NCI-H146 treated with DMSO at 0.1 percent for 48 hours (cell line): ENCODE measurements at regions not wholly inside any gene's neighbourhood (a gene's known extent, or its start where the extent isn't known, plus 50 kb on each side); places are given as distances from the start of the nearest gene placed in this dataset.

Source experiments
- DNase-seq: peaks from one replicate; lab custom pipeline; 2025; ENCODE audit not compliant: unreplicated experiment; lab: John Stamatoyannopoulos, UW

GRCh38 chr6:88386167-88386566 is 220.0 kb upstream of the CNR1 start:
- DNase-seq: no peak

- DNase-seq: no peak
Measured at GRCh38 chr6:88383183-88383582, 217.0 kb upstream of the CNR1 start.

- no peak for DNase-seq
Measured at GRCh38 chr6:88381289-88381642, 215.1 kb upstream of the CNR1 start.

- DNase-seq: no peak
Measured at GRCh38 chr6:88380618-88381288, 214.6 kb upstream of the CNR1 start.

- DNase-seq: no peak
Measured at GRCh38 chr6:88380083-88380482, 213.9 kb upstream of the CNR1 start.

- DNase-seq: no peak
Measured at GRCh38 chr6:88378639-88379038, 212.5 kb upstream of the CNR1 start.

- no peak for DNase-seq
Measured at GRCh38 chr6:88377976-88378568, 211.9 kb upstream of the CNR1 start.

GRCh38 chr6:88376768-88377387 is 210.7 kb upstream of the CNR1 start:
- DNase-seq: no peak

GRCh38 chr6:88376197-88376596 is 210.1 kb upstream of the CNR1 start:
- DNase-seq: no peak

- peak; percentile 46 for DNase-seq
Measured at GRCh38 chr6:88374553-88374952, 208.4 kb upstream of the CNR1 start.

GRCh38 chr6:88371480-88371879 is 205.3 kb upstream of the CNR1 start:
- no peak for DNase-seq

- DNase-seq: no peak
Measured at GRCh38 chr6:88370127-88370710, 204.1 kb upstream of the CNR1 start.

GRCh38 chr6:88369262-88369661 is 203.1 kb upstream of the CNR1 start:
- no peak for DNase-seq

- DNase-seq: no peak
Measured at GRCh38 chr6:88368071-88368787, 202.1 kb upstream of the CNR1 start.

GRCh38 chr6:88367248-88367647 is 201.1 kb upstream of the CNR1 start:
- DNase-seq: no peak

GRCh38 chr6:88366672-88367071 is 200.5 kb upstream of the CNR1 start:
- no peak for DNase-seq

- no peak for DNase-seq
Measured at GRCh38 chr6:88365656-88366055, 199.5 kb upstream of the CNR1 start.

- DNase-seq: no peak
Measured at GRCh38 chr6:88365230-88365629, 199.1 kb upstream of the CNR1 start.

- DNase-seq: no peak
Measured at GRCh38 chr6:88361754-88362153, 195.6 kb upstream of the CNR1 start.

- no peak for DNase-seq
Measured at GRCh38 chr6:88361298-88361697, 195.2 kb upstream of the CNR1 start.

- no peak for DNase-seq
Measured at GRCh38 chr6:88360203-88360797, 194.2 kb upstream of the CNR1 start.
